IPS-20b (cell line): ENCODE measurements at regions not wholly inside any gene's neighbourhood (a gene's known extent, or its start where the extent isn't known, plus 50 kb on each side); places are given as distances from the start of the nearest gene placed in this dataset.
"Not testable (repeated sequence)": the region's sequence is repeated elsewhere in the genome, so short reads cannot be mapped to it uniquely, and the experiment has no call there.

Source experiments
- H3K27ac ChIP-seq: one replicate; pipeline ENCODE4 v1.5.1; 2013; ENCODE audit warnings: low read length
- H3K27me3 ChIP-seq: 2 replicates; pipeline ENCODE4 v1.6.1; 2013; ENCODE audit warnings: mild to moderate bottlenecking, low read length, inconsistent platforms; ENCODE audit not compliant: insufficient read depth
- H3K36me3 ChIP-seq: 2 replicates; pipeline ENCODE4 v1.6.1; 2013; ENCODE audit warnings: low read depth, mild to moderate bottlenecking, inconsistent platforms, low read length, moderate library complexity; ENCODE audit not compliant: insufficient read depth
- H3K4me1 ChIP-seq: 2 replicates; pipeline ENCODE4 v1.6.1; 2013; ENCODE audit warnings: mild to moderate bottlenecking, control low read depth, inconsistent platforms, low read length, moderate library complexity; ENCODE audit not compliant: insufficient read depth
- H3K4me3 ChIP-seq: 2 replicates; pipeline ENCODE4 v1.5.1; 2013; ENCODE audit warnings: mild to moderate bottlenecking, low read length, inconsistent platforms
- H3K9ac ChIP-seq: 2 replicates; pipeline ENCODE4 v1.6.1; 2013; ENCODE audit warnings: low read depth, mild to moderate bottlenecking, inconsistent platforms, low read length, moderate library complexity
- H3K9me3 ChIP-seq: 2 replicates; pipeline ENCODE4 v1.6.1; 2013; ENCODE audit warnings: mild to moderate bottlenecking, low read depth, low read length, inconsistent platforms; ENCODE audit not compliant: insufficient read depth

DNA sequence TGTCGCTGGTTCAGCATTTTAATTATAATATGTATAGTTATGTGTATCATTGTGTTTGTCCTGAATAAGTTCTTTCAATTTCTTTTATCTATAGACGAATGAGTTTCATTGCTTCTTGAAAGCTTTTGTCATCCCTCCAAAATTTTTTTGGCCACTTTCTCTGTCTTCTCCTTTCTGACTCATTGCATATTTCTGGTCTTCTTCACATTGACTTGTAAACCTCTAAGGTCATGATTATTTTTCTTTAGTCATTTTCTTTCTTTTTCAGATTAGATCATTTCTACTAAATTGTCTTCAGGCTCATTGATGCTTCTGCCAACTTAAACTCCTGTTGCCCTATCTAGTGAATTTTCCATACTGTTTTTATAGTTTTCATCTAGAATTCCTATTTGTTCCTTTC, 555.1 kb downstream of the RPIA start:
- not testable (repeated sequence) for H3K9ac ChIP-seq, H3K9me3 ChIP-seq, H3K4me1 ChIP-seq, H3K36me3 ChIP-seq, H3K4me3 ChIP-seq, H3K27ac ChIP-seq, H3K27me3 ChIP-seq

DNA sequence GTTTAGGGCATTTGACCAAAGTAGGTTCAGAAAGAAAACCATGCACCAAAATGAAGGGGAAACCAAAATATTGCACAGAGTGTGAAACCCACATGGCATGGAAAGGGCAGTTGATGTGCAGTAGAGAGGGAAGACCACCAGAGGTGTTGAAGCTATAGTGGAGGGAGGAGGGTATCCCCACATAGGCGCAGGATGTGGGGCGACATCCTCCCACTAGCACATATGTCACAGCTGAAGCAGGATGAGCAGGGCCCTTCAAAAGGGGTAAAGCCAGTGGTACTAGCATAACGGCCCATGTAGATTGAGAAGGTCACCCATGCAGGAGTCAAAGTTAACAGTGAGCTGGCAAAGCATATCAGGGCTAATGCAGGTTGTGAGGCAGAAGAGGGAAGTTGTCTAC, 563.5 kb downstream of the RPIA start:
- not testable (repeated sequence) for H3K4me1 ChIP-seq, H3K36me3 ChIP-seq, H3K4me3 ChIP-seq, H3K27me3 ChIP-seq, H3K9me3 ChIP-seq, H3K9ac ChIP-seq, H3K27ac ChIP-seq

DNA sequence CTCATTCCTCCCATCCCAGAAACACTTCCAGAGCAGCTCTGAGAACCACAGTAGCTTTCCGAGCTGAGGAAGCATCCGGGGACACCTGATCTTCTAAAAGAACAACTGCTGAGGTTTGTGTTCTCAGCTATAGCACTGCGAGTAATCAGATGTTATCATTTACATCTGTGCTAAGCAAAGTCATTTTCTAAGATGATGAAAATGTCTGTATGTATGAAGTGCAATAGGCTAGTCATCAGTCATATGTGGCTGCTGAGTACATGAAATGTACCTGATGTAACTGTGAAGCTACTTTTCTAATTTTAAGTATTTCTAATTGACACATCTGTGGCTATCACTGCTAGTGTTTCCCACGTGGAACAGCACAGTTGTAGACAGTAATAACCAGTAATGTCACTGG, 582.0 kb downstream of the RPIA start:
- H3K27ac ChIP-seq, H3K4me1 ChIP-seq, H3K9me3 ChIP-seq, H3K36me3 ChIP-seq, H3K9ac ChIP-seq, H3K4me3 ChIP-seq, H3K27me3 ChIP-seq: not testable (repeated sequence)

DNA sequence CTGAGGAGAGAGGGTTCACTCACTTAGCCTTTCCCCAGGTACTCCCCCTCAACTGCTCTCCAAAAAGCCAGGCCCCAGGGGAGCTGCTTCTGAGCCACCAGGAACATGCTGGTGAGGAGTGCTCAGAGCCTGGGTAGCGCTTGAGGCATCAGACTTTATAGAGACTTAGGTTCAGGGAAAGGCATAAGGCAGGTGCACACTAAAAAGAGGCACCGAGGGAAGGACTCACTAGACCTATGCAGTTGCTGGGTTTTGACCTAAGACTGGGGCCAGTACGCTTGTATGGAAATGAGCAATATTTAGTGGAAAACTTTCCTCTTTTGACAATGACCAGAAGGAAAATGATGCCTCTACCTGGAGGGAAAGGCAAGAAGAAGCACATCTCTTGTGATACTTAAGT, 589.1 kb downstream of the RPIA start:
- H3K36me3 ChIP-seq, H3K9ac ChIP-seq, H3K4me3 ChIP-seq, H3K27me3 ChIP-seq, H3K4me1 ChIP-seq, H3K9me3 ChIP-seq, H3K27ac ChIP-seq: not testable (repeated sequence)

DNA sequence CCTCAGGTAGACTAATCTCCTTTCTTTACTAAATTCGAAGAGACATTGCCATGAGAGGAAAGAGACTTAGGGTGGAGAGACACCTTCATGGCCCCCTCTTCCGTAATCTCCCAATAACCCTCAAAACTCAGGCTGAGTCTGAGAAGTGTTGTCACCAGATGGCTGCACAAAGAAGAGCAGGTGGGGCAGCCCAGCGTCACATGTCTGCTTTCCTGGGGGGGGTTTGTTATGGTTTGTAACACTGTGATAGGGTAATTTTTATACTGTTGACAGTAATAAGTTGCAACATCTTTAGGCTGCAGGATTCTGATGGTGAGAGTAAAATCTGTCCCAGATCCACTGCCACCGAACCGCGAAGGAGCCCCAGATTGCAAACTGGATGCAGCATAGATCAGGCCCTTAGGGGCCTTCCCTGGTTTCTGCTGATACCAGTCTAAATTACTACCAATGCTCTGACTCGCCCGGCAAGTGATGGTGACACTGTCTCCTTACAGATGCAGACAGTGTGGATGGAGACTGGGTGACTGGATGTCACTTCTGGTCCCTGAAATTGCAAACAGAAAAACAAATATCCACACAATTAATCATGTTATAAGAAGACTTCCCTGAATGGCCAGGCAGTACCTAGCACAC, 595.1 kb downstream of the RPIA start:
- not testable (repeated sequence) for H3K9me3 ChIP-seq, H3K4me3 ChIP-seq, H3K4me1 ChIP-seq, H3K27me3 ChIP-seq, H3K27ac ChIP-seq, H3K36me3 ChIP-seq, H3K9ac ChIP-seq

DNA sequence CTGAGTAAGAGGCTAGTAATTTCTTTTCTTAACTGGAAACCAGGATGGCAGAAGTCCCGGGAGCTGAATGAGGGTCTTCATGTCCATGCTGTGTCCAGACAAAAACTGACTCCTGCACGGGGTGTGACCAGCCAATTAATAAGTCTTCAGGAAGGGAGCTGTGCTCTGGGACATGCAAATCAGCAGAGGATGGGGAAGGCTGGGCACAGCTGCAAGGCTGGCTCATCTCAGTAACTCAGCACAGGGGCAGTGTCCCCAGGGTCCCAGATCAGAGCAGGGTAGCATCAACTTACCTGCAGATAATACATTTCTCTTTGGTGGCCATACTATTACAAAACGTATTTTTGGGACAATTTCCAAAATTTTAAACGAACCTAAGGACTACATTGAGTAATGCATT, 595.6 kb downstream of the RPIA start:
- not testable (repeated sequence) for H3K4me3 ChIP-seq, H3K9me3 ChIP-seq, H3K27ac ChIP-seq, H3K9ac ChIP-seq, H3K4me1 ChIP-seq, H3K27me3 ChIP-seq, H3K36me3 ChIP-seq

DNA sequence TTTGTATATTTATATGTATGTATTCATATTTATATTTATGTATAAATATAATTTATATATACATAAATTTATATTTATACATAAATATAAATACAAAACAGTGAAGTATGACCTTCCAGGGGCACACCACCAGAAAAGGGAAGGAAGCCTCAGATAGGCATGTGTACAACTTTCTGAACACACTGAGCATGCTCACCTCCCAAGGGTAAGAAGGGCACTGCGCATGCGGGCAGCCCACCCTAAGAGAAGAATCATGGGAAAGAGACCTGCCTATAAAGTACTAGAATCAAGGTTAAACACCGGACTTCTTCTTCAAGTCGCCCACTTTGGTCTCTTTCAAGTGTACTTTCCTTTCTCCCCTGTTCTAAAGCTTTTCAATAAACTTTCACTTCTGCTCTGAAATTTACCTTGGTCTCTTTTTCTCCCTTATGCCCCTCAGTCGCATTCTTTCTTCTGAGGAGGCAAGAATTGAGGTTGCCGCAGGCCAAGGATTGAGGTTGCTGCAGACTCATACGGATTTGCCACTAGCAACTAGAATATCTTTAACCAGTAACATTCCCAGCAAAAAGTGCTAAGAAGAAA, 600.3 kb downstream of the RPIA start:
- not testable (repeated sequence) for H3K36me3 ChIP-seq, H3K4me1 ChIP-seq, H3K27ac ChIP-seq, H3K9me3 ChIP-seq, H3K4me3 ChIP-seq, H3K9ac ChIP-seq, H3K27me3 ChIP-seq

DNA sequence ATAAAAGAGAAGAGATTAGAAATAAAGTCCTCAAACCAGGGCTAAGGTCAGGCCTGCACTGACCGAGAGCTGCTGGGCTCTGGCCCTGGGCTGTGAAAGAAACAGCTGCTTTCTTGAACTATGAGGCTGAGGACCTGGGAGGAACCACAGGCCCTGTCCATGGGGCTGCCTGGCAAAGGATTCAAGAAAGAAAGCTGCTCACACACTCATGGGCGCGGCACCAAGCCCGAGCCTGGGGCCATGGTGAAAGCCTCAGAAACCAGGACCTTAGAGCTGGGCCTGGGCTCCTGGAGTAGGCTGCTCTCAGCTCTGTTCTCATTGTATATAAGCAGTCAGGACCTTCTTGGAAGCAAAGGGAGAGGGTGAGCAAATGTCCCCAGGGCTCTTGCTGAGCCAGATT, 601.9 kb downstream of the RPIA start:
- H3K36me3 ChIP-seq, H3K27ac ChIP-seq, H3K9ac ChIP-seq, H3K4me1 ChIP-seq, H3K9me3 ChIP-seq, H3K27me3 ChIP-seq, H3K4me3 ChIP-seq: not testable (repeated sequence)

DNA sequence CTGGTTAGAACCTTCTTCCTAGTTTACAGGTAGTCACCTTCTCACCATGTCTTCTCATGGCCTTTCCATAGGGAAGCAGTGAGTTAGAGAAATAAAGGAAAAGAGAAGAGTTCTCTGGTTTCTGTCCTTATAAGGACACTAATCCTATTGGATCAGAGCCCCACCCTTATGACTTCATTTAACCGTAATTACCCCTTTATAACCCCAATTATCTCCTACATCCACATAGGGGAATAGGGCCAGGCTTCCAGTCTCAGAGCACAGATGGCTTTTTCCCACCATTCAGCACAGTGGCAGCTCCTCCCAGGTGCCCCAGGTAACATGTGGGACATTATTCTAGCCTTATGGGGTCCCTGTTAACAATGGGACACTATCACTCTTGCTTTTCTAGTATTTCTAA, 602.9 kb downstream of the RPIA start:
- H3K9me3 ChIP-seq, H3K36me3 ChIP-seq, H3K9ac ChIP-seq, H3K4me1 ChIP-seq, H3K4me3 ChIP-seq, H3K27me3 ChIP-seq, H3K27ac ChIP-seq: not testable (repeated sequence)

DNA sequence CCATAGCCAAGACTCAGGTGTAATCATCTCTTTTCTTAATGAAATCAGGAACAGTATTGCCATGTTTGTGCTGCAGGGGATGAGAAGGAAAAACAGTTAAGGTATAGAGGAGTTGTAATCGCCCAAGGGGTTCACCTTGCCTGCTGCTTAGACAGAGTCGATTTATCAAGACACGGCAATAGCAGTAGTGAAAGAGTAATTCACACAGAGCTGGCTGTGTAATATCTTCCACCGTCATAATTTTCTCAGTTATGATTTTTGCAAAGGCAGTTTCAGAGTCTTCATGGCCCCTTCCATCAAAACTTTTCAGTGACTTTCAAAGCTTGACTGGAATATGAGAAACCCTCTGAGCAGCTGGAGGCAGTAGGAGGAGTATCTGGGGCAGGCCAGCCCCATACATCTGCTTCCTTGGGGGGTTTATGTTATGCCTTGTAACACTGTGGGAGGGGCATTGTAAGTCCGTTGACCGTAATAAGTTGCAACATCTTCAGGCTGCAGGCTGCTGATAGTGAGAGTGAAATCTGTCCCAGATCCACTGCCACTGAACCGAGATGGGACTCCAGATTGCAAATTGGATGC, 605.4 kb downstream of the RPIA start:
- H3K9me3 ChIP-seq: not testable (repeated sequence)

DNA sequence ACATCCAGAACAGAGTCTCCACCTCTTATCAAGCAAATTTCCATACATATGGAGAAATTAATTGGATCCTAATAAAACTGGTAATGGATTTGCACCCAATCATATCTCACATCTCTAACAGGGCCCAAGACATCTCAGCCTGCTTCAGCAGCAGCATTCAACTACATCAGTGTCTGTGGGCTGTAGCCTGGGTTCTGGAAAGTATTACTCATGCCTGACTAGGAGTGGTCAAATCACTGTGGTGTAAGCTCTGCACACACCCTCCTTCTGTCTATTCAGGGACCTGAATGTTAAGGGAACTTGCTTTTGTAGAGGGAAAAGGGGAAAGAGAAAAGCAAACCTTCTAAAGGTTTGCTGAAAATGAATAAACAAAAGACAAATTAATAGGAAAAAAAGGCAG, 607.7 kb downstream of the RPIA start:
- H3K36me3 ChIP-seq, H3K9ac ChIP-seq, H3K27ac ChIP-seq, H3K4me3 ChIP-seq, H3K27me3 ChIP-seq, H3K9me3 ChIP-seq, H3K4me1 ChIP-seq: not testable (repeated sequence)

More for the DNA sequence above, 605.4 kb downstream of the RPIA start:
- not testable (repeated sequence) for H3K36me3 ChIP-seq, H3K4me3 ChIP-seq, H3K27me3 ChIP-seq, H3K4me1 ChIP-seq, H3K27ac ChIP-seq, H3K9ac ChIP-seq

DNA sequence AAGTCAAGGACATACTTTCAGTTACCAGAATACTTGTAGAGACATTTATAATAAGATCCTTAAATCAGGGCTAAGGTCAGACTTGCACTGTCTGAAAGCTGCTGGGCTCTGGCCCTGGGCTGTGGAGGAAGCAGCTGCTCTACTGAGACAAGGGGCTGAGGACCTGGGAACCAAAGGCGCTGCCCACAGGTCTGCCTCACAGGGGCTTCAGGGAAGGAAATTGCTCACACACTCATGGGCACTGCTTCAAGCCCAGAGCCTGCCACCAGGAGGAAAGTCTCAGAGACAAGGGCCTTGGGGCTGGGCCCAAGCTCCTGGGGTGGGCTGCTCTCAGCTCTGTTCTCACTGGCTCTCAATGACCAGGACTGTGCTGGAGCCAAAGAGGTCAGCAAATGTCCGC, 614.1 kb downstream of the RPIA start:
- not testable (repeated sequence) for H3K9ac ChIP-seq, H3K4me3 ChIP-seq, H3K4me1 ChIP-seq

More for the DNA sequence above, 614.1 kb downstream of the RPIA start:
- not testable (repeated sequence) for H3K36me3 ChIP-seq, H3K27me3 ChIP-seq, H3K27ac ChIP-seq, H3K9me3 ChIP-seq
